GM13976 (cell line): ENCODE measurements at regions not wholly inside any gene's neighbourhood (a gene's known extent, or its start where the extent isn't known, plus 50 kb on each side); places are given as distances from the start of the nearest gene placed in this dataset.

Experiments
- DNase-seq: peaks from one replicate; pipeline ENCODE4 v3.0.0; 2012; ENCODE audit warnings: low spot score
- in situ Hi-C: fragments of 300-500 bp; cut with MboI; formaldehyde crosslinking; loops from one replicate; pipeline ENCODE4 v1.12.0; 2022; ENCODE audit warnings: low sequenced_read_pairs, mixed read lengths, inconsistent platforms; ENCODE audit not compliant: unreplicated experiment
- TF ChIP-seq, protein P1 (sequence below): IDR thresholded peaks from 2 replicates; pipeline ENCODE4 v1.5.1; 2012; ENCODE audit warnings: borderline replicate concordance, mild to moderate bottlenecking; ENCODE audit not compliant: insufficient read depth; ENCODE audit errors: extremely low read depth, missing control alignments, control extremely low read depth

DNA sequence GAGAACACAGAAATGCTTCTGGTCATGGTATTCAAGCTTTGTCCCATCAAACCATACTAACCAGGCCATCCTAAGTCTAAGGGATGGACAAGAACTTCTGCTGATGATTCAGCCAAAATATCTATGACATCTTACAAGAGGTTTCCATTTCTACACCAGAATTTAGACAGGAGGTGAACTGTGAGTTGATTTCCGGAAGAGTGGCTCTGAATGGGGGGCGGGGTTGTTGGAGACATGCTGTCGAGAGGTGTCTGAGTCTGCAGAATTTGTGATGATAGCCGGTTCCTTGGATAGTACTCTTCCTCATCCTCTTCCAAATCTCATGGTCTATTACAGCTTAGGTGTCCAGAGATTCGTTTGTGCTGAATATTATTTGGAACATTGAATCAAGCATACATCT lies 408.7 kb upstream of the TCF4 start:
- DNase-seq: no peak
- TF ChIP-seq, protein P1, sequence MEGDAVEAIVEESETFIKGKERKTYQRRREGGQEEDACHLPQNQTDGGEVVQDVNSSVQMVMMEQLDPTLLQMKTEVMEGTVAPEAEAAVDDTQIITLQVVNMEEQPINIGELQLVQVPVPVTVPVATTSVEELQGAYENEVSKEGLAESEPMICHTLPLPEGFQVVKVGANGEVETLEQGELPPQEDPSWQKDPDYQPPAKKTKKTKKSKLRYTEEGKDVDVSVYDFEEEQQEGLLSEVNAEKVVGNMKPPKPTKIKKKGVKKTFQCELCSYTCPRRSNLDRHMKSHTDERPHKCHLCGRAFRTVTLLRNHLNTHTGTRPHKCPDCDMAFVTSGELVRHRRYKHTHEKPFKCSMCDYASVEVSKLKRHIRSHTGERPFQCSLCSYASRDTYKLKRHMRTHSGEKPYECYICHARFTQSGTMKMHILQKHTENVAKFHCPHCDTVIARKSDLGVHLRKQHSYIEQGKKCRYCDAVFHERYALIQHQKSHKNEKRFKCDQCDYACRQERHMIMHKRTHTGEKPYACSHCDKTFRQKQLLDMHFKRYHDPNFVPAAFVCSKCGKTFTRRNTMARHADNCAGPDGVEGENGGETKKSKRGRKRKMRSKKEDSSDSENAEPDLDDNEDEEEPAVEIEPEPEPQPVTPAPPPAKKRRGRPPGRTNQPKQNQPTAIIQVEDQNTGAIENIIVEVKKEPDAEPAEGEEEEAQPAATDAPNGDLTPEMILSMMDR: no peak
- in situ Hi-C loops: no loop called here

DNA sequence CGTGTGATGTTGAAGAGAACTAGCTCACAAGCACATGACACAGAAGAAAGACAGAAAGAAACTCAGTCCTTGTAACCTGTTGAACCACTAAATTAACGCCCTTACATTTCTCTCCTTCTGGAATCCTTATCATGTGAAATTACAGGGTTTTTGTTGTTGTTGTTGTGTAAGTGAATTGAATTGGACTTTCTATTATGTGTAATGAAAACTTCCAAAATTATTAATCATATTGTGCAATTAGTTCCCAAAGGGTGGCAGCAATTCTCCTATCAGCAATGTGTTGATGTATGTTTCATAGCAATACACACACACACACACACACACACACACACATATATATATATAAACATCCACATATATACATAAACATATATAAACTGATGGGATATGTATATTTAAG lies 402.2 kb upstream of the TCF4 start:
- in situ Hi-C loops: no loop called here
- TF ChIP-seq, protein P1: no peak
- DNase-seq: no peak

DNA sequence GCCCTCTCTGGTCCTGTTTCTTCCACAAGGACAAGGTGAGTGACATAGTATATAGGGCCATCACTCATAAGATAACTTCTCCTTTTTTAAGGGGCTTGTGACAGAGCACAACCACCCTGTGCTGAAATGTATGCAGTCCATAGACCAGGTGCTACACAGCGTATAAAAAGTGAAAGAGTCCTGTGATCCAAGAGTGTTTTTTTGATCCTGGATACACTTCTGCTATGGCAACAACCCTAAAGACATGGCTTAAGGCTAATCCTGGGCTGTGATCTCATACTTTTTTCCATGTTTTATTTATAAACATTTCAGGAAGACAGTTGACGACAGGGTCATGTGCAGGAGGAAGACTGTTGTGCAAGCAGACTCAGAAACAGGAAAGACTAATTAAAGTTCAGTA lies 400.5 kb upstream of the TCF4 start:
- in situ Hi-C loops: no loop called here
- TF ChIP-seq, protein P1: no peak
- DNase-seq: no peak

DNA sequence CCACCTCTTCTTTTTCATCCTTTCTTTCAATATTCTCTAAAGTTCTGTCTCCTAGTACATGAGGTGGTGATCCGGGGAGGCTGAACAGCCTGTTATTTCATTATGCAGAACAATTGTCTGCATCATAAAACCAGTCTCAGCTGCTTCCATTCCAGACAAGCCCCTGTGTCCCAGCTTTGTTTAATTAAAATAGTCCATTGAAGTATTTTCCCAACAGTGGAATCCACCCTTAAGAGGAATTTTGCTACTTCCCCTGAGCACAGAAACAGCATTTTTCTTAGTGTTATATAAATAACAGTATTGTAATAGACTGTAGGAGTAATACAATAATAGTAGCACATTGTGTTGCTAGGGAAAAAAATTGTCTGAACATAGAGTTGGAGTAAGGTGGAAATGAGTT lies 395.4 kb upstream of the TCF4 start:
- DNase-seq: no peak
- in situ Hi-C loops: no loop called here
- TF ChIP-seq, protein P1: no peak

DNA sequence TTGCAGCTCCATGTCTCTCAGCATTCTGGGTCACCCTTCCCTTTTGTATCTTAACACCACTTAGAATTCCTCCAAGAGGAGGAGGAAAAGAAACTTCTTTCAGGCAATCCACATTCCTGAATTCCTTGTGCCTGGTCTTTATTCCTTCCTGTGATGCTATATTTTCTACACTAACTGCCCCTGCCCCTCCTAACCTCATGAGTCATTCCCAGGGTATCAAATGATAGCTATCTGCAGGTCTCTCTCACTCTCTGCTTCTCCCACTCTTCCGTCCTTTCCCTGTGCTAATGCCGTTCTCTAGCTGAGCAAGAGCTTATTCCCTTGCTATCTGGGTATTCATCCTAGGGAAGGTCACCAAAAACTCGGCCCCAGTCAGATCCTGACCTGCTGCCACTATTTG lies 395.0 kb upstream of the TCF4 start:
- DNase-seq: no peak
- TF ChIP-seq, protein P1: no peak
- in situ Hi-C loops: no loop called here

DNA sequence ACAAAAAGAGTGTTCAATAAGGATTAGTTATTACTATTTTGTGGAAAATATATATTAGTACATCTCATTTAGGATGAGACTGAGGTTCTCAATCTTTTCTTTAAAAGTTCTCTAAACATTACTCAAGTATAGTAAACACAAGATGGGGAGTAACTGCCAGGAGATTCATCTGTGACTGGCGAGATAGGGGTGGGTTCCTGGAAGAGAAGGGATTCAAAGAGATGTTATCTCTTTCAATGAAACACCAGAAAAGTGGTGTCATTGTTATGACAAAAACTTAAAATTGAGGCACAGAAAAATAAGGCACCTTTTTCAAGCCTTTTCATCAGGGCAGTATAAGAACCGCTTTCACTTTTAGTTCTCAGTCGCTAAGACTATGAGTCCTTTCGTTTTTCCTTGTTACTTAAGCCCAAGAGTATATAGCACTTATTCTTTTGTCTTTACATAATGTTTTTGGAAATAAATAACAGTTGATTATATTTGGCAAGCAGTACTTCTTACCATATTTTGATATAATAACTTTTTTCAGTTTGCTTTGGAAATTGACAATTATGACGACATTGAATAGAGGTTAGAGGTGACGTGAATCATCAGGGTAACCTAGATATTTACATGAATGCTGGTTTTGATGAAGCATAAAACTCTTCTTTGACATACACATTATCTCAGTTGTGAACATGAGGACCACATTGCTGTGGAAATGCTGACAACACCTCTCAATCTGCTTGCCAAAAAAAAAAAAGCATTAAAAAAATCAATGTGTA lies 393.9 kb upstream of the TCF4 start:
- TF ChIP-seq, protein P1: no peak
- DNase-seq: no peak
- in situ Hi-C loops: no loop called here
